Activated naive CD8-positive, alpha-beta T cell treated with anti-CD3 and anti-CD28 coated beads for 36 hours (primary cell): ENCODE measurements at regions not wholly inside any gene's neighbourhood (a gene's known extent, or its start where the extent isn't known, plus 50 kb on each side); places are given as distances from the start of the nearest gene placed in this dataset.

Experiments
- DNase-seq: peaks from one replicate; pipeline ENCODE4 v3.0.0; 2021
- H3K27ac Mint-ChIP-seq: one replicate; pipeline ENCODE4 v1.8.0; 2022; ENCODE audit warnings: mild to moderate bottlenecking, moderate library complexity, mixed read lengths
- H3K27me3 Mint-ChIP-seq: one replicate; pipeline ENCODE4 v1.8.0; 2022; ENCODE audit warnings: mild to moderate bottlenecking, mixed read lengths
- H3K36me3 Mint-ChIP-seq: one replicate; pipeline ENCODE4 v1.8.0; 2021; ENCODE audit warnings: mild to moderate bottlenecking, mixed read lengths
- H3K4me1 Mint-ChIP-seq: one replicate; pipeline ENCODE4 v1.8.0; 2021; ENCODE audit warnings: mixed read lengths
- H3K4me3 Mint-ChIP-seq: one replicate; pipeline ENCODE4 v1.8.0; 2022; ENCODE audit warnings: mild to moderate bottlenecking, moderate library complexity, mixed read lengths
- H3K9me3 Mint-ChIP-seq: one replicate; pipeline ENCODE4 v1.8.0; 2022; ENCODE audit warnings: mixed read lengths

- Mint-ChIP-seq H3K4me1 (no peaks in the 10 kb centered on the region), H3K27ac (no peak overlapping the region), H3K4me3 (no peak overlapping the region), H3K36me3 (no peaks in the 10 kb centered on the region), H3K27me3 (peaks cover 7% of the 10 kb centered on the region), H3K9me3 (no peaks in the 10 kb centered on the region)
- no peak for DNase-seq
Observed at GRCh38 chr10:128998101-128998805, 468.8 kb upstream of the MGMT start.

GRCh38 chr10:129004398-129004797, 462.6 kb upstream of the MGMT start:
- H3K4me3 Mint-ChIP-seq: no peak overlapping the region
- no peaks in the 10 kb centered on the region for H3K4me1 Mint-ChIP-seq
- H3K27ac Mint-ChIP-seq: no peak overlapping the region
- H3K27me3 Mint-ChIP-seq: peaks cover 15% of the 10 kb centered on the region
- DNase-seq: no peak
- peaks cover 7% of the 10 kb centered on the region for H3K9me3 Mint-ChIP-seq
- no peaks in the 10 kb centered on the region for H3K36me3 Mint-ChIP-seq

- Mint-ChIP-seq H3K9me3 (peaks cover 8% of the 10 kb centered on the region), H3K27me3 (peaks cover 16% of the 10 kb centered on the region), H3K27ac (no peak overlapping the region), H3K4me3 (no peak overlapping the region), H3K4me1 (no peaks in the 10 kb centered on the region), H3K36me3 (no peaks in the 10 kb centered on the region)
- no peak for DNase-seq
Observed at GRCh38 chr10:129005080-129005479, 462.0 kb upstream of the MGMT start.

GRCh38 chr10:129005804-129006203, 461.2 kb upstream of the MGMT start:
- Mint-ChIP-seq H3K4me1 (no peaks in the 10 kb centered on the region), H3K27ac (no peak overlapping the region), H3K4me3 (no peak overlapping the region), H3K27me3 (peaks cover 16% of the 10 kb centered on the region), H3K9me3 (peaks cover 8% of the 10 kb centered on the region), H3K36me3 (no peaks in the 10 kb centered on the region)
- DNase-seq: no peak

- no peaks in the 10 kb centered on the region for H3K4me1 Mint-ChIP-seq
- no peaks in the 10 kb centered on the region for H3K9me3 Mint-ChIP-seq
- H3K36me3 Mint-ChIP-seq: peaks cover 2% of the 10 kb centered on the region
- H3K4me3 Mint-ChIP-seq: no peak overlapping the region
- H3K27me3 Mint-ChIP-seq: peaks cover 7% of the 10 kb centered on the region
- H3K27ac Mint-ChIP-seq: no peak overlapping the region
- no peak for DNase-seq
Observed at GRCh38 chr10:129018511-129018910, 448.5 kb upstream of the MGMT start.

GRCh38 chr10:129020651-129021330, 446.2 kb upstream of the MGMT start:
- Mint-ChIP-seq H3K4me3 (no peak overlapping the region), H3K36me3 (no peaks in the 10 kb centered on the region), H3K9me3 (no peaks in the 10 kb centered on the region), H3K27me3 (no peaks in the 10 kb centered on the region), H3K27ac (no peak overlapping the region), H3K4me1 (no peaks in the 10 kb centered on the region)
- DNase-seq: no peak

- Mint-ChIP-seq H3K27me3 (no peaks in the 10 kb centered on the region), H3K4me1 (no peaks in the 10 kb centered on the region)
Observed at GRCh38 chr10:129021594-129022304, 445.3 kb upstream of the MGMT start.

GRCh38 chr10:129023082-129023481, 444.0 kb upstream of the MGMT start:
- Mint-ChIP-seq H3K9me3 (no peaks in the 10 kb centered on the region), H3K27me3 (no peaks in the 10 kb centered on the region), H3K27ac (no peak overlapping the region), H3K4me1 (no peaks in the 10 kb centered on the region), H3K4me3 (no peak overlapping the region), H3K36me3 (no peaks in the 10 kb centered on the region)
- no peak for DNase-seq

More at GRCh38 chr10:129021594-129022304, 445.3 kb upstream of the MGMT start:
- H3K27ac Mint-ChIP-seq: no peak overlapping the region
- no peaks in the 10 kb centered on the region for H3K9me3 Mint-ChIP-seq
- H3K36me3 Mint-ChIP-seq: no peaks in the 10 kb centered on the region
- H3K4me3 Mint-ChIP-seq: no peak overlapping the region
- DNase-seq: no peak

GRCh38 chr10:129024046-129024445, 443.0 kb upstream of the MGMT start:
- no peak overlapping the region for H3K27ac Mint-ChIP-seq
- no peaks in the 10 kb centered on the region for H3K27me3 Mint-ChIP-seq
- no peaks in the 10 kb centered on the region for H3K4me1 Mint-ChIP-seq
- H3K4me3 Mint-ChIP-seq: no peak overlapping the region
- no peaks in the 10 kb centered on the region for H3K9me3 Mint-ChIP-seq
- DNase-seq: no peak
- H3K36me3 Mint-ChIP-seq: no peaks in the 10 kb centered on the region

- no peaks in the 10 kb centered on the region for H3K4me1 Mint-ChIP-seq
Observed at GRCh38 chr10:129025787-129026186, 441.3 kb upstream of the MGMT start.

GRCh38 chr10:129027906-129028305, 439.1 kb upstream of the MGMT start:
- Mint-ChIP-seq H3K4me1 (peaks cover 9% of the 10 kb centered on the region), H3K27me3 (no peaks in the 10 kb centered on the region), H3K27ac (no peak overlapping the region), H3K36me3 (no peaks in the 10 kb centered on the region), H3K4me3 (no peak overlapping the region), H3K9me3 (no peaks in the 10 kb centered on the region)
- DNase-seq: no peak

More at GRCh38 chr10:129025787-129026186, 441.3 kb upstream of the MGMT start:
- no peak overlapping the region for H3K4me3 Mint-ChIP-seq
- no peaks in the 10 kb centered on the region for H3K27me3 Mint-ChIP-seq
- H3K27ac Mint-ChIP-seq: no peak overlapping the region
- no peak for DNase-seq
- no peaks in the 10 kb centered on the region for H3K9me3 Mint-ChIP-seq
- no peaks in the 10 kb centered on the region for H3K36me3 Mint-ChIP-seq

GRCh38 chr10:129028451-129028850, 438.6 kb upstream of the MGMT start:
- no peaks in the 10 kb centered on the region for H3K27me3 Mint-ChIP-seq

GRCh38 chr10:129029051-129029450, 438.0 kb upstream of the MGMT start:
- Mint-ChIP-seq H3K9me3 (no peaks in the 10 kb centered on the region), H3K4me1 (peaks cover 16% of the 10 kb centered on the region), H3K4me3 (no peak overlapping the region), H3K36me3 (no peaks in the 10 kb centered on the region), H3K27me3 (no peaks in the 10 kb centered on the region), H3K27ac (no peak overlapping the region)
- no peak for DNase-seq

More at GRCh38 chr10:129028451-129028850, 438.6 kb upstream of the MGMT start:
- Mint-ChIP-seq H3K4me1 (peaks cover 10% of the 10 kb centered on the region), H3K4me3 (no peak overlapping the region), H3K27ac (no peak overlapping the region), H3K36me3 (no peaks in the 10 kb centered on the region), H3K9me3 (no peaks in the 10 kb centered on the region)
- no peak for DNase-seq

- Mint-ChIP-seq H3K36me3 (no peaks in the 10 kb centered on the region), H3K4me1 (peaks cover 22% of the 10 kb centered on the region), H3K9me3 (no peaks in the 10 kb centered on the region), H3K4me3 (no peak overlapping the region), H3K27ac (no peak overlapping the region), H3K27me3 (no peaks in the 10 kb centered on the region)
- DNase-seq: no peak
Observed at GRCh38 chr10:129029851-129030602, 437.0 kb upstream of the MGMT start.

- Mint-ChIP-seq H3K9me3 (no peaks in the 10 kb centered on the region), H3K36me3 (no peaks in the 10 kb centered on the region)
Observed at GRCh38 chr10:129030603-129030895, 436.5 kb upstream of the MGMT start.

More at GRCh38 chr10:129030603-129030895, 436.5 kb upstream of the MGMT start:
- Mint-ChIP-seq H3K4me1 (peaks cover 25% of the 10 kb centered on the region), H3K27me3 (no peaks in the 10 kb centered on the region), H3K27ac (no peak overlapping the region), H3K4me3 (no peak overlapping the region)
- DNase-seq: no peak
